ENCODE measurements at regions not wholly inside any gene's neighbourhood (a gene's known extent, or its start where the extent isn't known, plus 50 kb on each side); places are given as distances from the start of the nearest gene placed in this dataset.

GRCh38 chr13:105956921-105957320, 578.5 kb downstream of the EFNB2 start:
- H3K4me3 ChIP-seq = no peak overlapping the region
- no peaks in the 10 kb centered on the region for H3K4me1 ChIP-seq
- no peaks in the 10 kb centered on the region for H3K36me3 ChIP-seq
- H3K27ac ChIP-seq = no peak overlapping the region
- no peaks in the 10 kb centered on the region for H3K27me3 ChIP-seq
- no peak for ATAC-seq
- DNase-seq = no peak
- H3K9me3 ChIP-seq = no peaks in the 10 kb centered on the region
- no peak for TF ChIP-seq CTCF (IDR thresholded peaks at IDR 0.05)
- TF ChIP-seq POLR2A (IDR thresholded peaks at IDR 0.05) = no peak
- intact Hi-C loops (cut with DNase I) = no loop called here
- 64% methylated on average over 6 of the region's 6 CpGs for WGBS (ENCODE audit: insufficient coverage, low coverage, low lambda C conversion rate, missing lambda C conversion rate)

DNA sequence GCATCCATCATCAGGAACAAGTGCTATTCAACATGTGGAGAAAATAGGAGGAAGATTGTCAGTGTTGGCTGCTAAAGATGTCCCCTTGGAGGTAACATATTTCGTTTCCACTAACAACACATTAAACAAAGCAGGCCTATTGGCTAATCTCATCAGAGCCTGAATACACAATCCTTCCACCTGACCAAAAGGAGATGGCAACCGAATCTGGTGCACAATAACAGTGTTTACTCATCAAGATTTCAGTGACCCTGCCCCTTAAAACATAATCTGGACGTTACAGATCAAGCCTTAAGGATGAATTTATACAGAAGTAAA, 582.5 kb downstream of the EFNB2 start:
- TF ChIP-seq CTCF (IDR thresholded peaks at IDR 0.05) = no peak
- TF ChIP-seq POLR2A (IDR thresholded peaks at IDR 0.05) = no peak
- Histone ChIP-seq H3K36me3 (no peaks in the 10 kb centered on the region), H3K4me1 (no peaks in the 10 kb centered on the region), H3K4me3 (no peak overlapping the region), H3K9me3 (no peaks in the 10 kb centered on the region), H3K27ac (no peak overlapping the region), H3K27me3 (no peaks in the 10 kb centered on the region)
- intact Hi-C loops (cut with DNase I) = no loop called here
- ATAC-seq (no peak), DNase-seq (no peak)
- 25% methylated on average over 3 of the region's 3 CpGs for WGBS (ENCODE audit: insufficient coverage, low coverage, low lambda C conversion rate, missing lambda C conversion rate)

- no peaks in the 10 kb centered on the region for H3K9me3 ChIP-seq
- DNase-seq = no peak
- TF ChIP-seq POLR2A (IDR thresholded peaks at IDR 0.05) (no peak), CTCF (IDR thresholded peaks at IDR 0.05) (no peak)
- H3K27ac ChIP-seq = no peak overlapping the region
- intact Hi-C loops (cut with DNase I) = no loop called here
- no peaks in the 10 kb centered on the region for H3K27me3 ChIP-seq
- H3K4me1 ChIP-seq = no peaks in the 10 kb centered on the region
- no peaks in the 10 kb centered on the region for H3K36me3 ChIP-seq
- no peak overlapping the region for H3K4me3 ChIP-seq
- no peak for ATAC-seq
- WGBS (ENCODE audit: insufficient coverage, low coverage, low lambda C conversion rate, missing lambda C conversion rate) = 62% methylated on average over 1 of the region's 1 CpG
Observed at GRCh38 chr13:105952233-105952972, 583.1 kb downstream of the EFNB2 start.

DNA sequence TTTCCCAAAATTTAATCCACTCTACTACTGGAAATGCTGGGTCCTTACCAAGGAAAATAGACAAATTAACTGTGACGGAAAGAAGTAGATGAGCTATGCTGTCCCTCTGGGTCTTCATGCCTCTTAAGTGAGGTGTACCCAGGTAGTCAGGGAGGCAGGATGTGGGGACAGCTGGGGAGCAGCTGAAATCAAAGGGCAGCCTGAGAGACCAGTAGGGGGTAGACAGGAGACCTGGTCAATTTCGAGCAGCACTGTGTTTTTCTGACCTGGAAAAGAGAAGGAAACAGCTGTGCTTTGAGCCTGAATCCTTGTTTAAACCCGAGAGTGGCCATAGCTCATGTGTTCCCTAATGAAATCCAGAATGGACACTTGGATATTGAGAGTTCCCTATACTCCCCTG, 587.3 kb downstream of the EFNB2 start:
- Histone ChIP-seq H3K27me3 (no peaks in the 10 kb centered on the region), H3K4me3 (no peak overlapping the region), H3K9me3 (no peaks in the 10 kb centered on the region), H3K4me1 (no peaks in the 10 kb centered on the region), H3K36me3 (no peaks in the 10 kb centered on the region), H3K27ac (no peak overlapping the region)
- no peak for ATAC-seq
- WGBS (ENCODE audit: insufficient coverage, low coverage, low lambda C conversion rate, missing lambda C conversion rate) = 40% methylated on average over 3 of the region's 3 CpGs
- no peak for DNase-seq
- intact Hi-C loops (cut with DNase I) = no loop called here
- no peak for TF ChIP-seq CTCF (IDR thresholded peaks at IDR 0.05)
- TF ChIP-seq POLR2A (IDR thresholded peaks at IDR 0.05) = no peak

GRCh38 chr13:105940882-105941281, 594.6 kb downstream of the EFNB2 start:
- 64% methylated on average over 1 of the region's 1 CpG for WGBS (ENCODE audit: insufficient coverage, low coverage, low lambda C conversion rate, missing lambda C conversion rate)
- no peaks in the 10 kb centered on the region for H3K36me3 ChIP-seq
- no peak for TF ChIP-seq POLR2A (IDR thresholded peaks at IDR 0.05)
- TF ChIP-seq CTCF (IDR thresholded peaks at IDR 0.05) = no peak

More at GRCh38 chr13:105940882-105941281, 594.6 kb downstream of the EFNB2 start:
- ATAC-seq (no peak), DNase-seq (no peak)
- no peaks in the 10 kb centered on the region for H3K27me3 ChIP-seq
- intact Hi-C loops (cut with DNase I) = no loop called here
- no peaks in the 10 kb centered on the region for H3K9me3 ChIP-seq
- no peaks in the 10 kb centered on the region for H3K4me1 ChIP-seq
- no peak overlapping the region for H3K4me3 ChIP-seq
- no peak overlapping the region for H3K27ac ChIP-seq

Measured in right lobe of liver (tissue), 6 donors.